HL-60 (cell line): ENCODE measurements at regions not wholly inside any gene's neighbourhood (a gene's known extent, or its start where the extent isn't known, plus 50 kb on each side); places are given as distances from the start of the nearest gene placed in this dataset.

Experiments
- DNase-seq, 2 experiments: peaks; one replicate each; pipeline ENCODE4 v3.0.0-alpha.2; 2010 to 2020; ENCODE audit warnings: low read depth in 1 of 2, low spot score in 1 of 2
- H3K27ac ChIP-seq: fragments of 250-450 bp; sonication (Bioruptor Pico); replicated peaks from 2 replicates; pipeline ENCODE4 v1.5.1; 2020; ENCODE audit warnings: mild to moderate bottlenecking, moderate library complexity
- H3K27me3 ChIP-seq: fragments of 250-450 bp; sonication (Bioruptor Pico); 2 replicates; pipeline ENCODE4 v1.5.1; 2021; ENCODE audit warnings: mild to moderate bottlenecking, moderate library complexity; ENCODE audit not compliant: insufficient read depth, poor library complexity, severe bottlenecking
- H3K4me3 ChIP-seq: replicated peaks from 2 replicates; pipeline ENCODE4 v1.5.1; 2011; ENCODE audit warnings: mild to moderate bottlenecking, control low read depth, low read length; ENCODE audit not compliant: insufficient read depth
- GABPA ChIP-seq: IDR thresholded peaks from 2 replicates; pipeline ENCODE4 v1.6.1; 2012; ENCODE audit warnings: low read depth
- POLR2AphosphoS5 ChIP-seq: IDR thresholded peaks from 2 replicates; pipeline ENCODE4 v1.6.1; 2012; ENCODE audit warnings: low read depth
- SPI1 ChIP-seq: IDR thresholded peaks from 2 replicates; pipeline ENCODE4 v1.6.1; 2012; ENCODE audit warnings: low read depth, mild to moderate bottlenecking, borderline replicate concordance
- TF ChIP-seq, protein P1 (sequence below): IDR thresholded peaks from one replicate; pipeline ENCODE4 v1.5.1; 2011; ENCODE audit warnings: low read length, control low read depth, inconsistent platforms; ENCODE audit not compliant: insufficient read depth
- TF ChIP-seq, protein P2 (sequence below): IDR thresholded peaks from 2 replicates; pipeline ENCODE4 v1.6.1; 2012; ENCODE audit warnings: low read depth; ENCODE audit not compliant: insufficient replicate concordance

DNA sequence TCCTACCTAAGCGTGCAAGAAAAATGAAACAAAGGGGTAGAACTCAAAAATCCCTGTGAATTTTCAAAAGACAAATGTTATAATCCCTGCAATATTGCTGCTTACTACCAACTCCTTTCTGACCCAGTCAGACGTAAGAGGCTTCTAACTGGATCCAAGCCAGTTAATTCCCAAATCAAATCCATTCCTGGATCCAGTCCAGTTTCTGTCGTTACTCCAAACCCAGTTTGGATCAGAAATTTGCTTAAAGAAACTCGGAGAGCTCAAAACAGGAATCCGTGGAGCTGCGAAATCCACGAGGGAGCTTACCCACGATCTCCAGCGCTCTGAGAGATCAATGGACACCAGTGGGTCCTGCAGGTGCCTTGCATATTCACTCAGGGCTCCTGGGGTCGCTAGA, 62.8 kb upstream of the IKZF2 start:
- Histone ChIP-seq H3K27ac (no peak overlapping the region), H3K4me3 (no peak overlapping the region), H3K27me3 (no peaks in the 10 kb centered on the region)
- DNase-seq, result no peak
- TF ChIP-seq, protein P1, sequence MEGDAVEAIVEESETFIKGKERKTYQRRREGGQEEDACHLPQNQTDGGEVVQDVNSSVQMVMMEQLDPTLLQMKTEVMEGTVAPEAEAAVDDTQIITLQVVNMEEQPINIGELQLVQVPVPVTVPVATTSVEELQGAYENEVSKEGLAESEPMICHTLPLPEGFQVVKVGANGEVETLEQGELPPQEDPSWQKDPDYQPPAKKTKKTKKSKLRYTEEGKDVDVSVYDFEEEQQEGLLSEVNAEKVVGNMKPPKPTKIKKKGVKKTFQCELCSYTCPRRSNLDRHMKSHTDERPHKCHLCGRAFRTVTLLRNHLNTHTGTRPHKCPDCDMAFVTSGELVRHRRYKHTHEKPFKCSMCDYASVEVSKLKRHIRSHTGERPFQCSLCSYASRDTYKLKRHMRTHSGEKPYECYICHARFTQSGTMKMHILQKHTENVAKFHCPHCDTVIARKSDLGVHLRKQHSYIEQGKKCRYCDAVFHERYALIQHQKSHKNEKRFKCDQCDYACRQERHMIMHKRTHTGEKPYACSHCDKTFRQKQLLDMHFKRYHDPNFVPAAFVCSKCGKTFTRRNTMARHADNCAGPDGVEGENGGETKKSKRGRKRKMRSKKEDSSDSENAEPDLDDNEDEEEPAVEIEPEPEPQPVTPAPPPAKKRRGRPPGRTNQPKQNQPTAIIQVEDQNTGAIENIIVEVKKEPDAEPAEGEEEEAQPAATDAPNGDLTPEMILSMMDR, result no peak
- TF ChIP-seq, protein P2, sequence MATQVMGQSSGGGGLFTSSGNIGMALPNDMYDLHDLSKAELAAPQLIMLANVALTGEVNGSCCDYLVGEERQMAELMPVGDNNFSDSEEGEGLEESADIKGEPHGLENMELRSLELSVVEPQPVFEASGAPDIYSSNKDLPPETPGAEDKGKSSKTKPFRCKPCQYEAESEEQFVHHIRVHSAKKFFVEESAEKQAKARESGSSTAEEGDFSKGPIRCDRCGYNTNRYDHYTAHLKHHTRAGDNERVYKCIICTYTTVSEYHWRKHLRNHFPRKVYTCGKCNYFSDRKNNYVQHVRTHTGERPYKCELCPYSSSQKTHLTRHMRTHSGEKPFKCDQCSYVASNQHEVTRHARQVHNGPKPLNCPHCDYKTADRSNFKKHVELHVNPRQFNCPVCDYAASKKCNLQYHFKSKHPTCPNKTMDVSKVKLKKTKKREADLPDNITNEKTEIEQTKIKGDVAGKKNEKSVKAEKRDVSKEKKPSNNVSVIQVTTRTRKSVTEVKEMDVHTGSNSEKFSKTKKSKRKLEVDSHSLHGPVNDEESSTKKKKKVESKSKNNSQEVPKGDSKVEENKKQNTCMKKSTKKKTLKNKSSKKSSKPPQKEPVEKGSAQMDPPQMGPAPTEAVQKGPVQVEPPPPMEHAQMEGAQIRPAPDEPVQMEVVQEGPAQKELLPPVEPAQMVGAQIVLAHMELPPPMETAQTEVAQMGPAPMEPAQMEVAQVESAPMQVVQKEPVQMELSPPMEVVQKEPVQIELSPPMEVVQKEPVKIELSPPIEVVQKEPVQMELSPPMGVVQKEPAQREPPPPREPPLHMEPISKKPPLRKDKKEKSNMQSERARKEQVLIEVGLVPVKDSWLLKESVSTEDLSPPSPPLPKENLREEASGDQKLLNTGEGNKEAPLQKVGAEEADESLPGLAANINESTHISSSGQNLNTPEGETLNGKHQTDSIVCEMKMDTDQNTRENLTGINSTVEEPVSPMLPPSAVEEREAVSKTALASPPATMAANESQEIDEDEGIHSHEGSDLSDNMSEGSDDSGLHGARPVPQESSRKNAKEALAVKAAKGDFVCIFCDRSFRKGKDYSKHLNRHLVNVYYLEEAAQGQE, result no peak
- TF ChIP-seq POLR2AphosphoS5, result no peak

DNA sequence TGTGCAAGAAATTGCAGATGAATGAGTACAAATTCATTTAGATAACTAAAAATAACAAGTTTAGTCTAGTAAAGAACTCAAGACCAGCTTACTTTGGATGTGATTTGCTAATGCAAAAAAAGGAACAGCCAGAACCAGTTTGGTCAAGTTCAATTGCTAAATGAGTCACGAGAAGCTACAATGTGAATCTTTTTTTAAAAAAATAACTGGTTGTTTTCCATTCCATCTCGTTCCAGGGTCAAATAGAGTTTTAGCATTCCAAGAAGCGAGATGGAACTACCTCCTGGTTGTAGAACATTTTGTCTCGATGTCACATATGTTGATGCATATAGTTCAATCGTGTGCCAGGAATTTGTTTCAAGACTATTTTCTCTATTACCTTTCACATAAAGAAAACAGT, 65.0 kb upstream of the IKZF2 start:
- Histone ChIP-seq H3K27me3 (no peaks in the 10 kb centered on the region), H3K27ac (no peak overlapping the region), H3K4me3 (no peak overlapping the region)
- TF ChIP-seq POLR2AphosphoS5 (no peak), SPI1 (no peak), GABPA (no peak)
- TF ChIP-seq, protein P1, result no peak
- TF ChIP-seq, protein P2, result no peak
- DNase-seq, result no peak

DNA sequence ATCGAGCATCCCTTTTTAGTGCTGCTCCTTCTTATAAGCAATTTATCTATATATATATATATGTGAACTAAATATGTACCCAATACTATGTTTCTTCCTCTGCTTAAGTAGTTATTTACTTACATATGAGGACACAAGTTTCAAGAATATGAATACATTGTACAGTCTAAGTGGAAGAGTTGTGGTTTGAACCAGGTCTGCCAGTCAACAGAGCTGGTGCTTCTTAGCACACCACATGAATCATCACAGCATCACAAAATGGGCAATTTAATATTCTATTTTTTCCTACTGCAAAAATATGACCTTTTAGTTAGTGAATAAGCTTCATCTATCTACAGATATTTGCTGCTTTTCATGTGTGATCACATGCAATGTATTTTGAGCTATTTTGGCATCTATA, 64.4 kb upstream of the SPAG16 start:
- Histone ChIP-seq H3K27ac (no peak overlapping the region), H3K4me3 (no peak overlapping the region), H3K27me3 (no peaks in the 10 kb centered on the region)
- TF ChIP-seq POLR2AphosphoS5 (no peak), GABPA (no peak), SPI1 (no peak)
- TF ChIP-seq, protein P1, result no peak
- TF ChIP-seq, protein P2, result no peak
- no peak for DNase-seq
